Hepatocyte (in vitro differentiated cells): ENCODE measurements at regions not wholly inside any gene's neighbourhood (a gene's known extent, or its start where the extent isn't known, plus 50 kb on each side); places are given as distances from the start of the nearest gene placed in this dataset.
"Not testable (repeated sequence)": the region's sequence is repeated elsewhere in the genome, so short reads cannot be mapped to it uniquely, and the experiment has no call there.

Source experiments
- DNase-seq: peaks from one replicate; pipeline ENCODE4 v3.0.0-alpha.2; 2016; ENCODE audit warnings: low spot score
- H2AFZ ChIP-seq: fragments of 200-600 bp; sonication (generic); 2 replicates; pipeline ENCODE4 v1.6.0; 2016; ENCODE audit warnings: antibody characterized with exemption, mild to moderate bottlenecking
- H3K27ac ChIP-seq: fragments of 200-600 bp; sonication (generic); 2 replicates; pipeline ENCODE4 v1.5.1; 2016; ENCODE audit warnings: mild to moderate bottlenecking
- H3K27me3 ChIP-seq: fragments of 200-600 bp; sonication (generic); 2 replicates; pipeline ENCODE4 v1.6.1; 2016
- H3K36me3 ChIP-seq: fragments of 200-600 bp; sonication (generic); replicated peaks from 2 replicates; pipeline ENCODE4 v1.5.1; 2016; ENCODE audit warnings: low read depth; ENCODE audit not compliant: insufficient read depth
- H3K4me1 ChIP-seq: fragments of 200-600 bp; sonication (generic); 2 replicates; pipeline ENCODE4 v1.5.1; 2016; ENCODE audit warnings: mild to moderate bottlenecking, moderate library complexity; ENCODE audit not compliant: insufficient read depth
- H3K4me2 ChIP-seq: fragments of 200-600 bp; sonication (generic); 2 replicates; pipeline ENCODE4 v1.6.0; 2016
- H3K4me3 ChIP-seq: fragments of 200-600 bp; sonication (generic); 2 replicates; pipeline ENCODE4 v1.5.1; 2016; ENCODE audit warnings: mild to moderate bottlenecking
- H3K79me2 ChIP-seq: fragments of 200-600 bp; sonication (generic); 2 replicates; pipeline ENCODE4 v1.6.0; 2017; ENCODE audit warnings: mild to moderate bottlenecking
- H3K9me2 ChIP-seq: fragments of 200-600 bp; sonication (generic); replicated peaks from 2 replicates; pipeline ENCODE4 v1.6.0; 2017; ENCODE audit warnings: mild to moderate bottlenecking; ENCODE audit not compliant: insufficient read depth
- H3K9me3 ChIP-seq: fragments of 200-600 bp; sonication (generic); 2 replicates; pipeline ENCODE4 v1.5.1; 2016; ENCODE audit warnings: low read depth, mild to moderate bottlenecking
- H4K20me1 ChIP-seq: fragments of 200-600 bp; sonication (generic); 2 replicates; pipeline ENCODE4 v1.6.0; 2016; ENCODE audit warnings: mild to moderate bottlenecking; ENCODE audit not compliant: insufficient read depth, poor library complexity, severe bottlenecking
- EZH2 ChIP-seq: fragments of 200-600 bp; sonication (generic); IDR thresholded peaks from 2 replicates; pipeline ENCODE4 v1.6.1; 2016; ENCODE audit warnings: antibody characterized with exemption, mild to moderate bottlenecking, borderline replicate concordance
- EZH2phosphoT487 ChIP-seq: fragments of 200-600 bp; sonication (generic); IDR thresholded peaks from one replicate; pipeline ENCODE4 v1.6.1; 2018; ENCODE audit warnings: antibody characterized with exemption, mild to moderate bottlenecking, low read depth, moderate library complexity; ENCODE audit not compliant: unreplicated experiment, severe bottlenecking
- WGBS: methylation state at CpG from one replicate; pipeline ENCODE4 v1.1.6; 2016; ENCODE audit warnings: low lambda C conversion rate; ENCODE audit errors: missing lambda C conversion rate; 5-methylcytosine and 5-hydroxymethylcytosine counted together
- TF ChIP-seq, protein P1 (sequence below): fragments of 200-600 bp; sonication (generic); IDR thresholded peaks from 2 replicates; pipeline ENCODE4 v1.5.1; 2016; ENCODE audit warnings: antibody characterized with exemption, mild to moderate bottlenecking; ENCODE audit not compliant: poor library complexity

DNA sequence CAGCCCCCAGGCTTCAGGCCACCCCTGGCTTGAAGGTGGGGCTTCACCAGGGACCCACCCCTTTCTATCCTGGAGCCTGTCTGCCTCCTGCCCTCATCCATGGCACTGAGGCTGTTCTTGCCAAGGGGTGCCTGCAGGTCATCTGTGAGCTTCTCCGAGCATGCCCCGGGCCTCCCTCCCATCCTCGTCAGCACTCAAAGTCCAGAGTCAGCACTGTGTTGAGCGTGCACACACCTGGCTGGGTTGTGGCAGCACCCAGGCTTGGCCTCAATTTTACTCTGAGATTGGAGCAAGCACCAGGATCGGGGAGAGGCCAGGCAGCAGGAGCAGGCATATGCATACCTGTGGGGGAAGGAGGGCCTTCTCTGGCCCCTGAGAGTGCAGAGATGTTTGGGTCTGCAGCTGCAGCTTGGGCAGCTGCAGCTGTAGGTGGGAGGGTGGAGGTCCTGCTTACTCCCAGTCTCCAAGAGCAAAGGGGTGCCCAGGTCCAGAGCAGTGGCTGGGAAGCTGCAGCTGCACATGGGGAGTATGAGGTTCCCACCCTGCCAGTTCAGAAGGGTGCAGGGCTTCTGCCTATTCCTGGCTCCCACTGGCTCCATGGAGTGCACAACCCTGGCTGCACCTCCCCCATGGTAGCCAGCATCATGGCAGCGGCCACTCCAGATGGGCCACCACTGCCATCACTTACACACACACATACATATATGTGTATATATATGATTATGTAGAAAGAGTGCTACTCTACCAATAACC is 488.7 kb downstream of the JRKL start:
- Histone ChIP-seq H3K27ac (no peak overlapping the region), H3K79me2 (no peaks in the 10 kb centered on the region), H3K4me2 (no peak overlapping the region), H3K9me2 (no peaks in the 10 kb centered on the region), H3K36me3 (no peaks in the 10 kb centered on the region), H3K4me3 (no peak overlapping the region), H3K4me1 (no peaks in the 10 kb centered on the region), H2AFZ (no peak overlapping the region), H4K20me1 (no peaks in the 10 kb centered on the region), H3K27me3 (no peaks in the 10 kb centered on the region), H3K9me3 (no peaks in the 10 kb centered on the region)
- TF ChIP-seq EZH2phosphoT487 (no peak), EZH2 (no peak)
- TF ChIP-seq, protein P1, sequence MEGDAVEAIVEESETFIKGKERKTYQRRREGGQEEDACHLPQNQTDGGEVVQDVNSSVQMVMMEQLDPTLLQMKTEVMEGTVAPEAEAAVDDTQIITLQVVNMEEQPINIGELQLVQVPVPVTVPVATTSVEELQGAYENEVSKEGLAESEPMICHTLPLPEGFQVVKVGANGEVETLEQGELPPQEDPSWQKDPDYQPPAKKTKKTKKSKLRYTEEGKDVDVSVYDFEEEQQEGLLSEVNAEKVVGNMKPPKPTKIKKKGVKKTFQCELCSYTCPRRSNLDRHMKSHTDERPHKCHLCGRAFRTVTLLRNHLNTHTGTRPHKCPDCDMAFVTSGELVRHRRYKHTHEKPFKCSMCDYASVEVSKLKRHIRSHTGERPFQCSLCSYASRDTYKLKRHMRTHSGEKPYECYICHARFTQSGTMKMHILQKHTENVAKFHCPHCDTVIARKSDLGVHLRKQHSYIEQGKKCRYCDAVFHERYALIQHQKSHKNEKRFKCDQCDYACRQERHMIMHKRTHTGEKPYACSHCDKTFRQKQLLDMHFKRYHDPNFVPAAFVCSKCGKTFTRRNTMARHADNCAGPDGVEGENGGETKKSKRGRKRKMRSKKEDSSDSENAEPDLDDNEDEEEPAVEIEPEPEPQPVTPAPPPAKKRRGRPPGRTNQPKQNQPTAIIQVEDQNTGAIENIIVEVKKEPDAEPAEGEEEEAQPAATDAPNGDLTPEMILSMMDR, result no peak
- no peak for DNase-seq
- 94% methylated on average over 6 of the region's 6 CpGs for WGBS

DNA sequence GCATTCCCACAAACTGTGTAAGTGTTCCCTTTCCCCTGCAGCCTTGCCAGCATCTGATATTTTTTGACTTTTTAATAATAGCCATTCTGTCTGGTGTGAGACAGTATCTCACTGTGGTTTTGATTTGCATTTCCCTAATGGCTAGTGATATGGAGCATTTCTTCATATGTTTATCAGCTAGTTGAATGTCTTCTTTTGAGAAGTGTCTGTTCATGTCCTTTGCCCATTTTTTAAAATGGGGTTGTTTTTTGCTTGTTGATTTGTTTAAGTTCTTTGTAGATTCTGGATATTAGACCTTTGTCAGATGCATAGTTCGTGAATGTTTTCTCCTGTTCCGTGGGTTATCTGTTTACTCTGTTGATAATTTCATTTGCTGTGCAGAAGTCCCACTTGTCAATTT is 492.8 kb downstream of the JRKL start:
- not testable (repeated sequence) for H3K79me2 ChIP-seq, H3K4me2 ChIP-seq, H3K4me1 ChIP-seq, H3K9me2 ChIP-seq, H3K4me3 ChIP-seq, H3K36me3 ChIP-seq, H3K27me3 ChIP-seq, H2AFZ ChIP-seq, H3K27ac ChIP-seq, DNase-seq, H3K9me3 ChIP-seq, H4K20me1 ChIP-seq
- WGBS, result 84% methylated on average over 2 of the region's 2 CpGs

DNA sequence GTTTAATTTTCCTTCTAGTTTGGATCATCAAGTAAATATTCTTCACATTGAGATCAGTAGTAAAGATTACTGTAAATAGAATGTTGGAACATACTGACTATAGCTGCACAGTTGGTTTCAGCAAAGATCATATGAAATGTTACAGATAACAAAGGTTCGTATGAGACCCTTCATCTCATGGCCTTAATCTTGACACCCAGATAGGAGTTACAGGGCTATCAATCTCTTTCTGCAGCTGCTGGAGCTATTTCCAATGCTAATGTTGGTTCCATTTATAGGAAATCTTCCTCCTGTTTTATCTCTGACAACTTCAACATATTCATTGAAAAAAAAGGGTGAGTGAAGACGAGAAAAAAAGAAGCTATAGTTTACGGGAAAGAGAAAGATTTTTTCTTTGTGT is 495.6 kb downstream of the JRKL start:
- no peak overlapping the region for H3K4me2 ChIP-seq
- no peak overlapping the region for H3K4me3 ChIP-seq
- DNase-seq, result no peak
- H3K79me2 ChIP-seq, result no peaks in the 10 kb centered on the region
- H2AFZ ChIP-seq, result no peak overlapping the region
- H3K9me2 ChIP-seq, result no peaks in the 10 kb centered on the region
- no peaks in the 10 kb centered on the region for H4K20me1 ChIP-seq
- H3K36me3 ChIP-seq, result no peaks in the 10 kb centered on the region
- no peaks in the 10 kb centered on the region for H3K27me3 ChIP-seq
- no peaks in the 10 kb centered on the region for H3K9me3 ChIP-seq
- WGBS, result 77% methylated on average over 3 of the region's 3 CpGs
- TF ChIP-seq EZH2phosphoT487 (no peak), EZH2 (no peak)
- TF ChIP-seq, protein P1, result no peak
- H3K4me1 ChIP-seq, result no peaks in the 10 kb centered on the region
- no peak overlapping the region for H3K27ac ChIP-seq

- 95% methylated on average over 2 of the region's 2 CpGs for WGBS
- DNase-seq, result no peak
- TF ChIP-seq EZH2 (no peak), EZH2phosphoT487 (no peak)
- TF ChIP-seq, protein P1, result no peak
These were observed 496.1 kb downstream of the JRKL start for GRCh38 chr11:96885912-96886311.

More at GRCh38 chr11:96885912-96886311, 496.1 kb downstream of the JRKL start:
- Histone ChIP-seq H3K4me3 (no peak overlapping the region), H3K27ac (no peak overlapping the region), H3K9me2 (no peaks in the 10 kb centered on the region), H4K20me1 (no peaks in the 10 kb centered on the region), H3K27me3 (no peaks in the 10 kb centered on the region), H3K79me2 (no peaks in the 10 kb centered on the region), H2AFZ (no peak overlapping the region), H3K4me1 (no peaks in the 10 kb centered on the region), H3K36me3 (no peaks in the 10 kb centered on the region), H3K4me2 (no peak overlapping the region), H3K9me3 (no peaks in the 10 kb centered on the region)
